Body of pancreas (tissue), 4 donors: ENCODE measurements at regions not wholly inside any gene's neighbourhood (a gene's known extent, or its start where the extent isn't known, plus 50 kb on each side); places are given as distances from the start of the nearest gene placed in this dataset.

ENCODE experiments used
- POLR2A ChIP-seq, 3 donors: fragments of 450-650 bp; IDR thresholded peaks; one replicate each; pipeline ENCODE4 v1.6.1; 2016; ENCODE audit warnings: antibody characterized with exemption in 3 of 3, mild to moderate bottlenecking in 2 of 3
- TF ChIP-seq, protein P1 (sequence below), 7 experiments: fragments of 450-650 bp in 4 of 7; fragments of 200-600 bp in 3 of 7; sonication (generic) in 3 of 7; IDR thresholded peaks; one replicate each; pipeline ENCODE4 v1.5.1; 2016 to 2019; ENCODE audit warnings: antibody characterized with exemption in 7 of 7

DNA sequence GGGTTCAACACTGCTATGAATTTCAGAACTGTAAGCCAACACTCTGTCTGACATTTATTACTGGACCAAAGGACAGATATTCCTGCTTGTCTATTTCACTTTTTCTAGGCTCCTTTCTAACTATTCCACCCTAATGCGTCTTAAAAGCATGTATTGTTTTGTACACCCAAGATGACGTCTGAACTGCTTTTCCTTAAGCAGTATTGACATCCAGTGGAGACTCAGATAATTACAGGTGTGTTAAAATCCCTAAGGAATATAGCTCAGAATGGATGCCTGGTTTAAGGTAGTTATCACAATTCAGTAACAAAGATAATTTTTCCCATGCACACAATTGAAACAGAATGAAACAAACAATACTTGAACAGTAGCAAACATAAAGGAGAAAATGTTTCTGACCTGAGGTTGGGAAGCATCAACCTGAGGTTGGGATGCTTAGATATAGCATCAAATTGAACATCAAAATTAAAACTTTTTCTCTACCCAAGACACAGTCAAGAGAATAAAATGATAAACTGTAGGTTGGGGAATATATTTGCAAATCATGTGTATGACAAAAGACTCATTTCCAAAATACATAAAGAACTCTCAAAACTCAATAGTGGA is 93.7 kb upstream of the PTPRR start:
- TF ChIP-seq, protein P1, sequence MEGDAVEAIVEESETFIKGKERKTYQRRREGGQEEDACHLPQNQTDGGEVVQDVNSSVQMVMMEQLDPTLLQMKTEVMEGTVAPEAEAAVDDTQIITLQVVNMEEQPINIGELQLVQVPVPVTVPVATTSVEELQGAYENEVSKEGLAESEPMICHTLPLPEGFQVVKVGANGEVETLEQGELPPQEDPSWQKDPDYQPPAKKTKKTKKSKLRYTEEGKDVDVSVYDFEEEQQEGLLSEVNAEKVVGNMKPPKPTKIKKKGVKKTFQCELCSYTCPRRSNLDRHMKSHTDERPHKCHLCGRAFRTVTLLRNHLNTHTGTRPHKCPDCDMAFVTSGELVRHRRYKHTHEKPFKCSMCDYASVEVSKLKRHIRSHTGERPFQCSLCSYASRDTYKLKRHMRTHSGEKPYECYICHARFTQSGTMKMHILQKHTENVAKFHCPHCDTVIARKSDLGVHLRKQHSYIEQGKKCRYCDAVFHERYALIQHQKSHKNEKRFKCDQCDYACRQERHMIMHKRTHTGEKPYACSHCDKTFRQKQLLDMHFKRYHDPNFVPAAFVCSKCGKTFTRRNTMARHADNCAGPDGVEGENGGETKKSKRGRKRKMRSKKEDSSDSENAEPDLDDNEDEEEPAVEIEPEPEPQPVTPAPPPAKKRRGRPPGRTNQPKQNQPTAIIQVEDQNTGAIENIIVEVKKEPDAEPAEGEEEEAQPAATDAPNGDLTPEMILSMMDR (IDR thresholded peaks at IDR 0.05): peak in 6 of 7 experiments; percentile 21 to 60 (median 58)
- TF ChIP-seq POLR2A (IDR thresholded peaks at IDR 0.05): no peak
